ENCODE measurements at regions not wholly inside any gene's neighbourhood (a gene's known extent, or its start where the extent isn't known, plus 50 kb on each side); places are given as distances from the start of the nearest gene placed in this dataset.

DNA sequence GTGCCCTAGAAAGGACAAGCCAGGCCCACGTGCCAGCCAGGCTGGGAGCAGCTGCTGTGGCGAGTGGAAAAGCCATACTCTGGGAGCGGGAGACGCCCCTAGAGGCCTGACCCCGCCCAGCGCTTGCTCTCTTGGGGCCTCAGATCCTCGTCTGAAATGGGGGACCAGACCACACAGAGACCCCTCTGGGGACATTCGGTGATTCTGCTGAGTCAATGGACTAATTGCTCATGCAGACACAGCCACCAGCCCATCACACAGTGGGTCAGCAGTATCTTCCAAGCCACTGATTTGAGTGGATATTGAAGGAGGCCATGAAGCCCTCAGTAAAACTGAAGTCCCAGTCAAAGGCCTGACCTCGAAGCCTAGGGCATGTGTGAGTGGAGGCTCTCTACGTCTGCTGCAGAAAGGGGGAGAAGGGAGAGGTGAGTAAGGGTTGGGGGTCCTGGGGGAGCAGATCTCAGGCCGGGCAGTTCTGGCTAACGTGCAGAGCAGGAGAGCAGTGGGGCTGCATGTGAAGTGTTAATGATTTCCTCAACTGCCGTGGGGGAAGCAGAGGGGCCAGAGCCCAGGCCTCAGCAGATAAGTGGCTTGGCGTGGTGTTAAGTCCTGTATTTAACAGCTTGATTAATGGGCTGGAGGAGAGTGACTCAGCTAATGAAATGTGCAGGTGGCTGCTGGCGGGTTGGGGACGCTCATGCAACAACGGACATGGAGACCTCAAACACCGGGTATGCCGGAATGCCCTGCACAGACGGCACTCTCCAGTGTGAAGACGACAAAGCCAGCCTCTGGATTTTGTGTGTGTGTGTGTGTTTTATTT lies 104.4 kb upstream of the TWIST2 start:
- ATAC-seq, result no peak
- TF ChIP-seq ZC3H10 (CRISPR knock-in tag; IDR thresholded peaks at IDR 0.05), result no peak
- TF ChIP-seq ESRRG (CRISPR knock-in tag; IDR thresholded peaks at IDR 0.05), result no peak
- no peak for TF ChIP-seq TCF4 (CRISPR knock-in tag; IDR thresholded peaks at IDR 0.05; ENCODE audit: borderline replicate concordance)
- TF ChIP-seq PATZ1 (CRISPR knock-in tag; IDR thresholded peaks at IDR 0.05; ENCODE audit: borderline replicate concordance), result no peak
- TF ChIP-seq ZFP3 (CRISPR knock-in tag; IDR thresholded peaks at IDR 0.05), result no peak

DNA sequence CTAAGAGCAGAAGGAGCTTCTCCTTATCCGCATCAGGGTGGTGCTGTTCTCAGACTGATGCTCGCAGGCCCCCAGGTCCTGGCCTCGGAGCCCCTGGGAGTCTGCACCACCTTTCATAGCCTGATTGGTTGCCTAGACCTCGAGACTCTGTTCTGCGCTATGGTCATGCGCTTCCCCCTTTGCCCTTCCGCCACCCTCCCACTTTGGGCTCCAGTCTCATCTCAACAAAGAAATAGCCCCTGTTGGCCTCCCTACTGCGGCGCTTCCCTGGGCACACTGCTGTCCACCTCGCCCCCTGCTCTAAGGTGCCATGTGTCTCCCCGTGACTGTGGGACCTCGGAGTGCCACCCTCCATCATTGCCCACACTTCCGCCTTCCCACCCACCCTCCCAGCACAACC lies 102.9 kb upstream of the TWIST2 start:
- no peak for ATAC-seq
- TF ChIP-seq ZNF565 (CRISPR knock-in tag; conservative IDR thresholded peaks at IDR 0.05; ENCODE audit: low read depth) (no peak), PPARA (CRISPR knock-in tag; IDR thresholded peaks at IDR 0.05; ENCODE audit: borderline replicate concordance) (no peak), PATZ1 (CRISPR knock-in tag; IDR thresholded peaks at IDR 0.05; ENCODE audit: borderline replicate concordance) (no peak), TSHZ2 (CRISPR knock-in tag; IDR thresholded peaks at IDR 0.05) (no peak), GLIS3 (CRISPR knock-in tag; IDR thresholded peaks at IDR 0.05) (no peak), CSRNP3 (CRISPR knock-in tag; IDR thresholded peaks at IDR 0.05) (no peak), ZNF8 (CRISPR knock-in tag; IDR thresholded peaks at IDR 0.05) (no peak)

- TF ChIP-seq CSRNP3 (CRISPR knock-in tag; IDR thresholded peaks at IDR 0.05) (no peak), BACH2 (CRISPR knock-in tag; IDR thresholded peaks at IDR 0.05; ENCODE audit: borderline replicate concordance) (no peak), ISL1 (CRISPR knock-in tag; IDR thresholded peaks at IDR 0.05) (no peak), RARB (CRISPR knock-in tag; IDR thresholded peaks at IDR 0.05) (no peak), PATZ1 (CRISPR knock-in tag; IDR thresholded peaks at IDR 0.05; ENCODE audit: borderline replicate concordance) (no peak), TCF4 (CRISPR knock-in tag; IDR thresholded peaks at IDR 0.05; ENCODE audit: borderline replicate concordance) (no peak), ZFP3 (CRISPR knock-in tag; IDR thresholded peaks at IDR 0.05) (no peak), ZNF565 (CRISPR knock-in tag; conservative IDR thresholded peaks at IDR 0.05; ENCODE audit: low read depth) (no peak), TSHZ2 (CRISPR knock-in tag; IDR thresholded peaks at IDR 0.05) (no peak), ARNTL (CRISPR knock-in tag; IDR thresholded peaks at IDR 0.05; ENCODE audit: borderline replicate concordance, low read depth) (no peak), GLIS3 (CRISPR knock-in tag; IDR thresholded peaks at IDR 0.05) (no peak), ZC3H10 (CRISPR knock-in tag; IDR thresholded peaks at IDR 0.05) (no peak), CSDC2 (CRISPR knock-in tag; IDR thresholded peaks at IDR 0.05) (no peak), POU6F1 (CRISPR knock-in tag; IDR thresholded peaks at IDR 0.05; ENCODE audit: borderline replicate concordance, low read depth) (no peak)
- no peak for ATAC-seq
These were observed 101.9 kb upstream of the TWIST2 start for GRCh38 chr2:238745997-238746396.
